Erythroblast (primary cell): ENCODE measurements at regions not wholly inside any gene's neighbourhood (a gene's known extent, or its start where the extent isn't known, plus 50 kb on each side); places are given as distances from the start of the nearest gene placed in this dataset.

Source experiments
- GATA1 ChIP-seq: IDR thresholded peaks from 2 replicates; pipeline ENCODE4 v1.6.1; 2011; ENCODE audit warnings: low read depth, mild to moderate bottlenecking, control low read depth, low read length, moderate library complexity
- POLR2A ChIP-seq: IDR thresholded peaks from 2 replicates; pipeline ENCODE4 v1.6.1; 2011; ENCODE audit warnings: mild to moderate bottlenecking, low read length

DNA sequence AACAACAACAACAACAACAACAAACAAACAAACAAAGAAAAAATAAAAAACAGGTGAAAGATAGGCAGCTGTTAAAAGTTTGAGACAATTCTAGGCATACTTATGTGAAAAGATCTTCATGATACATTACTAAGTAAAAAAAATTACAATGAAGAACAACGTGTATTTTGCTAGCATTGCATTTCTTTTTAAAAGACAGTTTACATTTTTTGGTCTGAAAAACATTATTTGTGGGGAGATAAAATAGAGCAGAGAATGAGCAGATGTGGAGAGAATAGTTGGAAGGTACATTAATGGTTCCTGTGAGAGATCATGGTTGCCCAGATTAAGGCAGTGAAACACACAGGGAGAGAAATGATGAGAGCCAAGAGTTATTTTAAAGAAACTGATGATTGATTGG lies 210.2 kb upstream of the MKLN1 start:
- TF ChIP-seq POLR2A (no peak), GATA1 (no peak)
